COLO668 (cell line): ENCODE measurements at regions not wholly inside any gene's neighbourhood (a gene's known extent, or its start where the extent isn't known, plus 50 kb on each side); places are given as distances from the start of the nearest gene placed in this dataset.
A peak's percentile ranks its signal among the peaks of the same experiment; 100 is the strongest.

Experiments
- DNase-seq: peaks from one replicate; lab custom pipeline; 2025; ENCODE audit not compliant: unreplicated experiment; lab: John Stamatoyannopoulos, UW

DNA sequence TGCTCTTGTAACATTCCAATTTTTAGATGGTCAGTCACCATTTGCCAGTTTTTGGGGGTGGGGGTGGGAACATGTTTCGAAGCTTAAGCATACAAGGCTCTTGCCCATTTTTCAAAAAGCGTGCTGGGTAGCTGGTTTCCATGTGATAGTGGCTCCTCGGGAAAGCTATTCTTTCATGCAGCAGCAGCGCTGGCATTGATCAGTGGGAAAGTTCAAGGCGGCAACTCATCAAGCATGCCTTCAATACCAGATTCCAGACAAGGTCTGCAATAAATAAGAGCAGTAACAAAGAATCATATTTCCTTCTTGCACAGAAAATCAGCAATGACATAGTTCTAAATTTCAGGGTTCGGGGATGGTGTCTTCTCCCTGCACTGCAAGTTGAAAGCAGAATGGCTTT lies 133.5 kb upstream of the ONECUT1 start:
- no peak for DNase-seq

- DNase-seq, result no peak
These were observed 132.7 kb upstream of the ONECUT1 start for GRCh38 chr15:52922871-52923270.

GRCh38 chr15:52912172-52912571 lies 122.0 kb upstream of the ONECUT1 start:
- DNase-seq, result peak; percentile 9

- DNase-seq, result no peak
These were observed 103.2 kb upstream of the ONECUT1 start for GRCh38 chr15:52893338-52893737.

DNA sequence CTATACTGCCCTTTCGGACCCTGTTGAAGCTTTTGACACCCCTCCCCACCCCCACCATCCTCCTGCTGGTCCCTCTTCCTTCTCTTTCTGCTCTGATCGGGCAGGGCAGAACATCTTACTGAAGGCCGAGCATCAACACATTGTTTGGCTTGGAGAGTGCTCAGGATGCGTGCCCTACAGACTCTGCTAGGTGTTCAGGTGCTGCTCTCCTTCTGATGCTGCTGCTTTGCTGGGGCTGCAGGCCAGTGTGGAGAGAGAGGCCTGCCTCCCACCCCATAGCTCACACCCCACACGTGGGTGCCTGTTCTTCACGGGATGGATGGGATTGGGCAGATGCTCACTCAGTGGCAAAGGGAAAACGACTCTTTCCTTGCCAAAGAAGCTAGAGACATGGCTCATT lies 89.8 kb upstream of the ONECUT1 start:
- no peak for DNase-seq

DNA sequence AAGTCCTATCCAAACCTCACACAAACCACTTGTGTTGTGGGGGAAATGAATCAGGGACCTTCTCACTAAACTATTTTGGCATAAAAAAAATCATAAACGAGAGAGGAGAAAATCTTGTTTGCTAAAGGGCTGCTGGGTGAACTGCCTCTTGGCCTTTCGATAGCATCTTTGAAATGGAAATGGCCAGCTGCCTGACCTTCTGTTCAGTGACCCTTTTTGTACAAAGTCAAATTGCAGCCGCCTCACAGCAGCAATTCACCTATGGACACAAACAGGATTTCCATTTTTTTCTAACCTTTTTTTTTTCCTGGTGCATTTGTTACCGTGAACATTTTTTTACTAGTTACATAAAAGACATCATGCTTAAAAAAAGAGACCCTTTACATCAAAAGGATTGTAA lies 89.0 kb upstream of the ONECUT1 start:
- no peak for DNase-seq

GRCh38 chr15:52876991-52877663 lies 87.0 kb upstream of the ONECUT1 start:
- no peak for DNase-seq

- DNase-seq, result no peak
These were observed 82.1 kb upstream of the ONECUT1 start for GRCh38 chr15:52872036-52872818.

- no peak for DNase-seq
These were observed 79.9 kb upstream of the ONECUT1 start for GRCh38 chr15:52870015-52870414.

DNA sequence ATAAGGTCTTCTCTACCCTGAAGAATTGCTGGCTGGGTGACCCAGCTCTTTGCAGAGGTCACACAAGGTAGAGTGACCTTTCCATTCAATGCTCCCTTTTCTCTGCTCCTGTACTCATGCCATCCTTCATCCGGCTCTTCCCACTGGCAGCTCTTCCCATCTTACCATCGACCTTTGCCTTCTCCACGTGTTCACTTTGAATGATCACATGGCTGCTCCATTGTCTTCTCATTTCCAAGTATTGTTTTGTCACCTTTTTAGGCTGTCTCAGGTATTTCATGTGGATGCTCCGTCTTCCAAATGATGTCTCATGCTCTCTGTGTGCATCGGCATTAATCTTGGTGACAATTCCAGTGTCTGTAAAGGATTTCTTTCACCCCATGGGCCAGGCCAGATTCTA lies 76.6 kb upstream of the ONECUT1 start:
- no peak for DNase-seq

DNA sequence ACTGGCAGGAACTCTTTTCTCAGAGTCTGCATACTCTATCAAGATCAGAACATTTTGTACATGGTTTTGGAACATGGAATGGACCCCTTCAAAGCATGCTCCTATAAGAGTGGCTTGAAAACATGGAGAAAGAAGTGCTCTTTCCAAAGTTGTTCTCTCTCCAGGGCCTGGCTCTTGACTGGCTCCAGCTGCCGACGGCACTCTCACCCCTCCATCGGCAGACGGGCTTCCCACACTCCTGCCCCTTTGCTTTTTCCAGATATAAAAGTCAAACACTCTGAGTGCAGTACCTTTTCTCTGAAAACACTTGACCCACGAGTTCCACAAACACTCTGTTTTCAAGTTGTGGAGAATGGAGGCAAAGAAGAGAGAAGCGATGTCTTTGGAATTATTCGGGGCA lies 72.5 kb upstream of the ONECUT1 start:
- no peak for DNase-seq

GRCh38 chr15:52858782-52859176 lies 68.6 kb upstream of the ONECUT1 start:
- DNase-seq, result no peak

- DNase-seq, result no peak
These were observed 68.0 kb upstream of the ONECUT1 start for GRCh38 chr15:52857937-52858781.

DNA sequence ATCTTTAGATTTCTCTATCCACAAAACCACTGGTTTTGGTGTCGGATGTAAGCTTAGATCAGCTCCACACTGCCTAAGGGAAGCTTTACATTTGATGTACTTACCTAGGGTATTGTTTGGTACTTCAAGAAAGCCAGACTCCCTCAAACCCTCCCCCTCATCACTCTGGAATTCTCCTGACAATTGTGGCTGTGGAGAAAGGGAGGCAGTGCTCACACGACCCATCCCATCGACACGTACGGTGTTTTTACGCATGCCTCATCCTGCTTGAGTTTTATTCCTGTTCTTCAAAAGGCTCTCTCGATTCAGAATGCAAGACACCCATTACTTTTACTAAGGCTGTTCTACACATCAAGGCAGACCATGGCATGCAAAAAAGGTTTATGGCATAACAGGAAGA lies 67.3 kb upstream of the ONECUT1 start:
- DNase-seq, result no peak

DNA sequence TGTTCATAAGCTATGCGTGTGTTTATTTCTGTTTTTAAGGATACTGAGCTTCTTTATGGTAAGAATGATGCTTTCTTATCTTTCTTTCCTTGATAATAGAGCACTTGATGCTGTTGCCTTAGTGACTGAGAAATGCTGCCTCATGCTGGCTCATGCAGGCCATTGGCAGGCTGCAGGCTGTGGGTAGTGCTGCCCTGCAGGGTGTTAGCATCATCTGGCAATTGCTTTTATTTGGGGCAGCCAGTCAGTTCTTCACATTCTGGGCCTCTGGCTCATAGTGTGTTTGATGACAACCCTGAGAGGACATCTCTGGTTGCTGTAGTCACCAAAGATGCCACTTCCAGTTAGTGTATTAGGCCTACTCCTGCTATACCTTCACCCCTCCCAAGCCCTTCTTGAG lies 66.2 kb upstream of the ONECUT1 start:
- no peak for DNase-seq

GRCh38 chr15:52855157-52855556 lies 65.0 kb upstream of the ONECUT1 start:
- no peak for DNase-seq

DNA sequence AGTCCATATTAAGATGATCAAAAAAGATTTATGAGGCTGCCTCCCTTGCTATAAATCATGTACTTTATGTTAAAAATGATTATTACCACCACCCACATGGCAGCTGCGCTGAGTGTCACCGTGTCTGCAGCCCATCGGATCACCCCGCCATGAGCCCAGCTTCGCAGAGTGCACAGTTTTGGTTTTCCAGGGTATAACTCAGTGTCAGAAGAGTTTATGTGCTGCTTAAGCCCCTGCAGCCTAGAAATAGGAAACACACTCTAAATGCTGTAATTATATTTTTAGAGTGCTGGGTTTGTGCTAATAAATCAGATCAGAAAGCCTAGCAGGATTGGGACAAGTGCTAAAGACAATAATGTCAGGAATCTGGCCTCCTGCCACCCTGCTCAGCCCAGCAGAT lies 54.7 kb upstream of the ONECUT1 start:
- no peak for DNase-seq
